Left forelimb (tissue), 1 donor: ENCODE measurements at regions not wholly inside any gene's neighbourhood (a gene's known extent, or its start where the extent isn't known, plus 50 kb on each side); places are given as distances from the start of the nearest gene placed in this dataset.

ENCODE experiments used
- DNase-seq: peaks from one replicate; pipeline ENCODE4 v3.0.0-alpha.2; 2018; ENCODE audit warnings: low spot score

DNA sequence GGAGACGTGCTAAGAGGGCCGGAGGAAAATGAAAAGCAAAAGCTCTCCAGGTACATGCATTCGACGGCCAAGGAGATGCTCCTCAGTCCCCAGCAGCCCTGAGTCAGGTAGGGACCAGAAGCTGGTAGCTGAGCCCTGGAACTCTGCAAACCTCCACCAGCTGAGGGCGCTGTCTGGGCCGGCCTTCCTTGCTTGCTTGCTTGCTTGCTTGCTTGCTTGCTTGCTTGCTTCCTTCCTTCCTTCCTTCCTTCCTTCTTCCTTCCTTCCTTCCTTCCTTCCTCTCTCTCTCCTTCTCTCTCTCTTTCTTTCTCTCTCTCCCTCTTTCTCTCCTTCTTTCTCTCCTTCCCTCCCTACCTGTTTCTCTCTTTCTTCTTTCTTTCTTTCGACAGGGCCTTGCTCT is 94.6 kb upstream of the RASGRF1 start:
- no peak for DNase-seq

- DNase-seq = peak; percentile 83
These were observed 93.9 kb upstream of the RASGRF1 start for GRCh38 chr15:79184465-79184892.

GRCh38 chr15:79180318-79180717 is 89.7 kb upstream of the RASGRF1 start:
- DNase-seq = no peak

DNA sequence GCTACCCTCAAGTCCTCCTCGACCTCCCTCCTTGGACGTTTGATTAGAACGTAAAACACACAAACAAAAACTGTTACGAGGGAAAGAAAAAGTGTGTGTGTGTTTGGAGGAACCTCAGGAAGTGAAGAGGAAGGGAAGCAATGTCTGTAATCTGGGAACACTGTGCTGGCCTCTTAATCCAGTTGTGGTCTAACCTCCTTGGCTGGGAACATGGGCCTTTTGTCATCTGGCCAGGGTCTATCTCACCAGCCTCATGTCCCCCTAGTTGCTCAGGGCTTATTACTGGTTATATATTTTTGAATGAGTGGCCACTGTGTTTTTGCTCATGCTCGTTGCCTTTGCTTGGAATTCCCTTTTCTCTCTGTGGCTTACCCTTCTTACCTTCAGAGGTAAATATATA is 89.0 kb upstream of the RASGRF1 start:
- DNase-seq = no peak

DNA sequence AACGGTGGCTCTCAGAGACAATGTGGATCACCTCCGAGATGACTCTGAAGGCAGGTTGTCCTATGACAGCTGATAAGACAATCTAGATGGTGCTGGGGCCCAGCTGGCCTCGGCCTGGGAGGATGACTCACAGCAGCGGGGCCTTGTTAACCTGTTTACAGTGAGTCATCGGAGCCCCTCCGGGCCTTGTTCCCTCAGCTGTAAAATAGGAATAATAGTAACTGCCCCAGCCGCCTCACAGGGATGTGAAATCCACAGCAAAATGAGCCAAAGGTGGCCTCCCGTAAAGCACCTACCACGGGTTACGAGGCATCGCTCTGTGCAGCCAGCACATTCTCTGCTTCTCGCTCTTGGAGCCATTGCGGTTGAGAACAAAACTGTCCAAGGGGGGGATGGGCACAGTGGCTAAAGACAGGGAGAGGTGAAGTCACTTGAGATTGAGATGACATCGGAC is 88.6 kb upstream of the RASGRF1 start:
- no peak for DNase-seq

- DNase-seq = no peak
These were observed 88.0 kb upstream of the RASGRF1 start for GRCh38 chr15:79178594-79178993.

GRCh38 chr15:79176151-79176550 is 85.6 kb upstream of the RASGRF1 start:
- DNase-seq = no peak

DNA sequence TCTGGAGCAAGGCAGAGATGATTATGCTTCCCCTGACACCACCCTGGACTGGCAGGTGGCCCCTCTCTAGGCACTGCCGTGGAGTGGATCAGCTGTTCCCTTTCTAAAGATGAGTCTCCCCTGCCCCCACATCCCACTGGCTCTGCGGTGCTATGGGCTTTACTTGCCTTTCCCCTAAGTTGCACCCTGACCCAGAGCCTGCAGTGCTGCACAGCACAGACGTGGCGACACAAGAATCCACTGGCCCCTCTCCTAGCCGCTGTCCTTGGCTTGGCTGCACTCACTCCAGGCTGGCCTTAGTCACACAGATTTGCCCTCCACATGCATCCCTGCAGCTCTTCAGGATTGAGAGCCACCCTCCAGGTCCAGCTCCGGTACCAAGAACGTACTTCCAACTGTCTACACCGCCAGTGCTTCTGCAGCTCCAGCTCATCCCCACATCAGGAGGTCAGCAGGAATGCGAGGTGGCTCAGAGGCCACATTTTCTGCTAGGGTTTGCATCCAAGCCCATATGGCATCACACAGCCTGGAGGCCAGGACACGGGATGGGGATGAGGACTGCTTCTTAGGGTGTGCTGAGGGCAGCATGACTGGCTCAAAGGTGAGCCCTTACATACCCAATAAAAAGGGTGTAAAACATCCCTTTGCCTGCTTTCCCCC is 82.4 kb upstream of the RASGRF1 start:
- no peak for DNase-seq

- DNase-seq = no peak
These were observed 81.5 kb upstream of the RASGRF1 start for GRCh38 chr15:79172032-79172481.

DNA sequence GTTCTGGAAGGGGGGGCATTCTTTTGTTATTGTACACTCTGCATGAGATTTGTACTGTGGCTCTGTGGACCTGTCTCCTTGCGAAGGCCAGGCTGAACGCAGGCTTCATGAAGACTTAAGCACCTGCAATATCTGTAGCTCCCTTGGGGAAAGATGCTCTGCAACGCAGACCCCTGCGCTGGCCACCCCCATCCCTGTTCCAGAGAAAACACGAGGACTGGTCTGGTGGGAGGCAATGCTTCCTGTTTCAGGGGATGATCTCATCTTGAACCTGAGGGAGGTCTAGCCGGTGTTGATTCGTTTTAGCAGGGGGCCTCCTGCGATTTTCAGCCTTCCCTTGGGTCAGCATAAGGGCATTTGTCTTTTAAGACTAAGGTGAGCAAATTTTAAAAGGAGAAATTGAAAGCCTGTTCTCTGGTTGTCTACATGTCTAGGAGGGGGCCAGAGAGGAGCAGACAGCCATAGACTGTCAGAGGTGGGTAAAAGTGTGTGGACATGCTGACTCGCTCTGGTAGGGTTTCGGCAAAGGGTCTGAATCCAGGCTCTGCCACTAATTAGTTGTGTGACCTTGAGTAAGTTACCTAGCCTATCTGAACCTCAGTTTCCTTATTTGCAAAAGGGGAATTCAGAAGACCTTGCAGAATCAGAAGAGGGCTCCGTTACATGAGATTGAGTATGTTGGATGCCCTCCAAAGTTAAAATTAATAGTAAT is 80.9 kb upstream of the RASGRF1 start:
- no peak for DNase-seq

GRCh38 chr15:79170256-79170664 is 79.7 kb upstream of the RASGRF1 start:
- DNase-seq = no peak

- no peak for DNase-seq
These were observed 79.0 kb upstream of the RASGRF1 start for GRCh38 chr15:79169526-79170133.

DNA sequence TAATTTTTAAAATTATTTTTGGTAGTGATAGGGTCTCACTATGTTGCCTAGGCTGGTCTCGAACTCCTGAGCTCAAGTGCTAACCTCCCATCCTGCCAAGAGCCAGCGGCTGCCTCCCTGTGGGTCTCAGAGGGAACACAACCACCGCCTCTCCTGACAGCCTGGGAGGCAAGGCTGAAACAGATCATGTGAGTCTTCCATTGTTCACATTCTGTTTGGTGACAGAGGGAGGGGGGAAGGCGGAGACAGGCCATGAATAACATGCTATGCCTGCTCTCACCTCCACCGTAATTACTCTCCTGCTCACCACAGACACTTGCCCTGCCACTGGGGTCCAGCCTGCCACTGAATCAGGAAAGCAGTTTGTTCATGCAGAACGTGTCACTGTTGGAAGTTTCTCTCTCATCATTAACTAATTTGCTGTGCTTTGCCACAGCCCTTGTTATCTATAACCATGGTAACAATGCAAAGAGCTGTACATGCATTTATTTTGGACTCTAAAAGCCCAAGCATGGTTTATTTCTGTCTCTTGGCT is 78.4 kb upstream of the RASGRF1 start:
- DNase-seq = no peak

GRCh38 chr15:79167776-79168175 is 77.2 kb upstream of the RASGRF1 start:
- DNase-seq = no peak

DNA sequence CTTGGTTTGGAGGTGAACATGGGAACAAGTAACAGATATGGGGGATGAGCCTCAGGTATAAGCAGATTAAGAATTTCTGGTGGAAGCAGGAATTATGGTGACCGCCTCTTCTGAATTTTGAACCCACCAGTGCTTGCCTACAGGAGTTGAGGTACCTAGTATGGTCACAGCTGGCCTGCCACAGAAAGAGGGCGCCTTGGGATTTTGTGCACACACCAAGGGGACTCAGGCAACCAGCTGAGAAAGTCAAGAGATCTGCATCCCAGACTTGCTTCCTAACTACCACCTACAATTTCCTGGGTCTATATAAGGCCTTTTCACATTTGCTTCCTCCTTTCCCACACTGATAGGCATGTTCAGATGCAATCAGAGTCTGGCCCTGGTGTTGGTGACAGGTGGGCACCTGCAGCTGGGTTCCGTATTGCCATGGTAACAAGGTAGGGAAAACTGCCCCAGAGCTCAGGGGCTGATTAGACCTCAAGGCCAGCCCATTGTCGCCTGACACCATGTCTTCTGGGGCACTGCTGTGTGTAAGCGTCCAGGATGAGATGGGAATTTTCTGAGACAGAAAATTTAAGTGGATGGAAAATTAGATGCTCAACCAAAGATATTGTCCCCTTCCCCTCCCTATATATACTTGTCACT is 75.9 kb upstream of the RASGRF1 start:
- no peak for DNase-seq

GRCh38 chr15:79164465-79164864 is 73.9 kb upstream of the RASGRF1 start:
- no peak for DNase-seq

- DNase-seq = no peak
These were observed 73.5 kb upstream of the RASGRF1 start for GRCh38 chr15:79164043-79164442.

DNA sequence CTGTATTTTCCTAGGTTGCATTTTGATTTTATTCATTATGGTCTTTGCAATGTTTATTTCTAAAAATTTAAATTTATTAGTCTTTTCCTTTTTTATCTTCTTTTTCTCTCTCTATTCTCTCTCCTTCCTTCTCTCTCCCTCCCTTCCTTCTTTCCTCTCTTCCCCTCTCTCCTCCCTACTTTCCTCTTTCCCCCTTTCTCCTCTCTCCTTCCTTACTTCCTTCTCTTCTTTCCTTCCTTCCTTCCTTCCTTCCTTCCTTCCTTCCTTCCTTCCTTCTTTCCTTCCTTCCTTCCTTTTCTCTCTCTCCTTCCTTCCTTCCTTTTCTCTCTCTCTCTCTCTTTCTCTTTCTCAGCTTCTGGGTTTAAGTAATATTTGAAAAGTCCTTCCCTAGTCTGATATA is 72.8 kb upstream of the RASGRF1 start:
- no peak for DNase-seq

- no peak for DNase-seq
These were observed 71.4 kb upstream of the RASGRF1 start for GRCh38 chr15:79161837-79162508.

- no peak for DNase-seq
These were observed 69.6 kb upstream of the RASGRF1 start for GRCh38 chr15:79160211-79160610.

DNA sequence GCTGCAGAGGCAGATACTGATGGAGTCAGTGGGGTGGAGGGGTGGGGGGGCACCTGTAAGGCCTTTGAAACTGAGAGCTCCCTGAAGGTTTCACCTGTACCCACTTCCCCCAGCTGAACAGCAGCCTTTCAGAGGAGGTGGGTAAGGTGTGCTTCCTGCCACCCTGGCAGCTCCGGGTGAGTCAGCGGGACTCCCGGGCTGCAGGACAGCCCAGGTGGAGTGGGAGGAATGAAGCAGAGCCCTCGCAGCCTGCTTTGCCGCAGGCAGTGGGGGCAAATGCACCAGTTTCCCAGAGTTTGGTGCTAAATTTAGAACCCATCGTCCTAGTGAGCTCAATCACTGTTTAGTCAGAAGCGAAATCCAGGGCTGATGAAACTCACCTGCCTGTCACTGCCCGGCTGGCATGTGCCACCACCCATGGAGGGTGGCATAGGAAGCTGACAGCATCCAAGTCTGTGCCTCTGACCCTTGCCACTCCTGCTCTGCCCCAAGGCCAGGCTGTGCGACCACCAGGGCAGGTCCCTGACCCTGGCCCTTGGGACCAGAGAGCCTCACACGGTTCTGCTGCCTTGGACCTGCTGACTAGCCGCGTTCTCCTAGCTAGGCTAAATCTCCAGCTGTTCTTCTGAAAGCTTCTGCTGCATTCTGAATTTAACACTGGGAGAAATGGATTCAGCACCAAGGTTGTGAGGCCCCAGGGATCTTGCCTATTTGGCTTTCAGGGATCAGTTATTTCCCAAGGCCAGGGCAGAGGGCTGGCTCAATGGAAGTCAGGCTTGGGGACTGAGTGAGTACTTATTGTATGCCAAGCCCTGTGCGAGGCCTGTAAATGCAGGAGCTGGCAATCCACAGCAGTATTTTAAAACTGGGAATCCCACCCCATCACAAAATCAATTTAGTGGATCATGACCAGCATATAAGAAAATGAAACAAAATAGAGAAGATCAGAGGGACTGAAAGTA is 67.3 kb upstream of the RASGRF1 start:
- DNase-seq = no peak
